GM18858 (cell line): ENCODE measurements at regions not wholly inside any gene's neighbourhood (a gene's known extent, or its start where the extent isn't known, plus 50 kb on each side); places are given as distances from the start of the nearest gene placed in this dataset.
"Not testable (repeated sequence)": the region's sequence is repeated elsewhere in the genome, so short reads cannot be mapped to it uniquely, and the experiment has no call there.

ENCODE experiments used
- ATAC-seq: cut with Tn5 transposase; IDR thresholded peaks from one replicate; pipeline ENCODE4 v1.9.1; 2021; ENCODE audit not compliant: unreplicated experiment

DNA sequence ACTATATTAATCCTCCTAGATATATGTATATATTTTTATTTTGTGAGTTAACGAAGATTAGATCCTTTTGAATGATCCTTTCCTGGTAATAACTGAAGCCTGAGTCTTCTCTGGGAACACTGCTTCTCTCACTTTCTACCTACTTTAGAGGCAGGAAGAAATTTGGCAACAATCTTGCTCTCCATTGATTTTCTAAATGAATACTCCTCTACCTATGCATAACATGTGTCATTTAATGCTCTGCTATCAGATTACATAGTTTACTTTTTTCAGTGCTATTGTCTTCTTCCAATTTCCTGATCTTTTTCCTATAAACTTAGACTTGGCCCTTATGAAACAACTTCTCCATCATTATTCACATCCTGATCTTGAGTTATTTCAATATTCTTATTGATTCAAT is 60.4 kb upstream of the PDHA2 start:
- no peak for ATAC-seq

DNA sequence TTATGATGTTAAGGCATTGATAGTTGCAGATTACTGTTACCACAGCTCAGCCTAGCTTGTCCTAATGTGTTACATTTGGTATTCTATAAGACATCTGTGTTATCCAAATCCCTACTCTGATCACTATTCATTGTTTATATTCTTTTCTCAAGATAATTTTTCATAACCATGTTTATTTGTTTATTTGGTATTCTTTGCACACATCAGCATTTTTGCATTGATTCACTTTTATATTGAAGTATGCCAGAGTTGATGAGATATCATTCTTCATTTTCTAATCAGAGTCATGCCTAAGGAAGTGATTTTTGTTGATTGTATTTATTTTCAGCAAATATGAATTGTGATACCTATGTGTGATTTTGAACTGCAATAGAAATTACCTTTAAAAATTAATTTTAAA is 61.2 kb upstream of the PDHA2 start:
- no peak for ATAC-seq

DNA sequence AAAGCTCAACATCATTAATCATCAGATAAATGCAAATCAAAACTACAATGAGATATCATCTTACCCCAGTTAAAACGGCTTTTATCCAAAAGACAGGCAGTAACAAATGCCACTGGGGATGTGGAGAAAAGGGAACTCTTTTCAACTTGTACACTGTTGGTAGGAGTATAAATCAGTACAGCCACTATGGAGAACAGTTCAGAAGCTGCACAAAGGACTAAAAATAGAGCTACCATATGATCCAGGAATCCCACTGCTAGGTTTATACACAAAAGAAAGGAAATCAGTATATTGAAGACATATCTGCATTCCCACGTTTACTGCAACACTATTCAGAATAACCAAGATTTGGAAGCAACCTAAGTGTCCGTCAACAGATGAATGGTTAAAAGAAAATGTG is 69.3 kb upstream of the PDHA2 start:
- ATAC-seq, result not testable (repeated sequence)

DNA sequence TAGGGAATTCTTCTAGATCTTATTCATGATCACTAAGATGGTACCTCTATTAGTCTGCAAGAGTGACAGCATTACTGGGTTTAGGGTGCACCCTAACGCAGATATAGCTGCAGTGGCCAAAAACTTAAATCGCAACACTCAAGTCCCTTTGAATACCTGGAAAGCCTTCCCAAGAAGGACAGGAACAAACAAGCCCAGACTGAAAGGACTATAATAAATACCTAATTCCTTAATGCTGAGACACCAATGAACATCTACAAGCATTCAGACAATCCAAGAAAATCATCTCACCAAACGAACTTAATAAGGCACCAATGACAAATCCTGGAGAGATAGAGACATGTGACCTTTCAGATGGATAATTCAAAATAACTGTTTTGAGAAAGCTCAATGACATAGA is 74.9 kb upstream of the PDHA2 start:
- no peak for ATAC-seq

DNA sequence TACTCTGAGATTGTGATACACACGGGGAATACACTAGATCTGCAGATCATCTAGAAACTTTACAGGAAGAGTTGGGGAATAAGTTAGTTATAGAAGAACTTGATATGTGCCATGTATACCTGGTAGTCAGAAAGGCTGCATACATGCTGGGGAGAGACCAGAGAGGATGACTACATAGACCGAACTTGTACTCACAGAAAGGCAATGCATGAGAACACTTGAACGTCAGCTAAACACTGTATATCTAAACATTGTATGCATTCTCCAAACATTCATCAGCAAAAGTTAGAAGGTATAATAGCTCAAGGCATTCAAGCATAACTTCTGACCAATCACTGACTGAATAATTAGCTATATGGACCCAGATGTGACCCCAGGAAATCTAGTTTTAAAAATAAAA is 78.0 kb upstream of the PDHA2 start:
- no peak for ATAC-seq

DNA sequence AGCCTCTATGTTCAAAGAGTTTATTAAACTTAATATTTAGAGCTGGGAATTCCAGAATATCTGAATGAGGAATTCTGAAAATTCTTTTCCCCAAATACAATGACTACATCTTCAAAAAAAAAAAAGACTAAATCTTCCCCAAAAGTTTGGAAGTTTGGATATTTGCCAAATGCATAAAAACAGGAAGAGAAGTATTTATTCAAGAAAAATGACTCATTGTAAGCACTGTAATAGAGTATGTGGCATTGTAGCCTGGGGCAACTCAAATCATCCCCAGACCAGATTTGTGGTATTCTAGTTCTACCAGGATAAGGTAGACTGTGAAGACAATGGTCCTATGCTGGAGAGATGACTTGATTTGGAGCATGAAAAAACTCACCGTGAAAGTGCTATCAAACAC is 78.5 kb upstream of the PDHA2 start:
- ATAC-seq, result no peak

DNA sequence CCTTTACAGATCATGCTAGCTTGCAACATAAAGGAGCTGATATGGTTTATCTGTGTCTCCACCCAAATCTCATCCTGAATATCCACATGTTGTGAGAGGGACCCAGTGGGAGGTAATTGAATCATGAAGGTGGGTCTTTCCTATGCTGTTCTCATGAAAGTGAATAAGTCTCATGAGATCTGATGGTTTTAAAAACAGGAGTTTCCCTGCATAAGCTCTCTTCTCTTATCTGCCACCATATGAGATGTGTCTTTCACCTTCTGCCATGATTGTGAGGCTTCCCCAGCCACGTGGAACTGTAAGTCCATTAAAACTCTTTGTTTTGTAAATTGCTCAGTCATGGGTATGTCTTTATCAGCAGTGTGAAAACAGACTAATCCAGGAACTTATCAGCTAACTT is 79.2 kb upstream of the PDHA2 start:
- not testable (repeated sequence) for ATAC-seq

DNA sequence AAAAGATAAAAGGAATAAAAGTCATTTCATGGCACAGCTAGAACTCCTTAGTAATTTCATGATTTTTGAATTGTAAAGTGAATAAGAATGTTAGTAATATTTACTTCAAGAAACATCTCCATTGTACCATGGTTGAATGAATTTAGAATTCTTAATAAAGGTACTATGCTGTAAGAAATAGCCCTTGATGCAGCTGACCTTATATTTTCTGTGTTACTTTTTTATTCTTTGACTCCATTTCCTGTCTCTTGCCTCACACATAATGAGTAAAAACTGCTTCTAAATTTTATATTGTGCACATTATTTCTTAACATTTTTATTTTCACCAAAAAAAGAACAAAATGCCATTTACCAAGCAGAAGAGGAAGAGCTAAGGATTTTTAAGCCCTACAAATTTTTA is 81.9 kb upstream of the PDHA2 start:
- ATAC-seq, result no peak

DNA sequence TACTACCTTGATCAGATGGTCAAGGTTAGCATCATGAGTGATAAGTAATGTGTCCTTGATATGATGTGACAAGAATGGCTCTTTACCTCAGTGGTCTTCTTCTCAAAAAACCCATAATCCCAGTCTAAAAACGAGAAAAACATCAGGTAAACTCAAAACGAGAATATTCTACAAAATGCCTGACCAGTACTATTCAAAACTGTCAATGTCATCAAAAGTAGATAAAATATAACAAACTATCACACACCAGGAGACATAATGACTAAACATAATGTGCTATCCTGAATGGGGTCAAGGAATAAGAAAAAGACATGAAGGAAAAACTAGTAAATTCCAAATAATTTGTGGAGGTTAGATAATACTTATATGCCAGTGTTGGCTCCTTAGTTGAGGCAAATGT is 85.2 kb upstream of the PDHA2 start:
- ATAC-seq, result no peak

DNA sequence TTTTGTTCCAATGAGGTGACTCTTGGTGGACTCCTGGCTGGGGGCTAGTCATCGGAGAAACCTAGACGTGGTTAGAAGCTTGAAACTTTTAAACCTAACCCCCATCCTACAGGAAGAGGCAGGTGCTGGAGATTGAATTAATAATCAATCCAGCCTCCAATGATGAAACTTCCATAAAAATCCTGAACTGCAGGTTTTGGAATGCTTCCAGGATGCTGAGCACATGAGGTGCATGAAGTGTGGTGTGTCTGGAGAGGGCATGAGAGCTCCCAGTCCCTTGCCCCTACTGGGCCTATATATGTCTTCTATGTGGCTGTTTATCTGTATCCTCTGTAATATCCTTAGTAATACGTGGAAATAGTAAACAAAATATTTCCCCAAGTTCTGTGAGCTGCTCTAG is 90.7 kb upstream of the PDHA2 start:
- no peak for ATAC-seq

DNA sequence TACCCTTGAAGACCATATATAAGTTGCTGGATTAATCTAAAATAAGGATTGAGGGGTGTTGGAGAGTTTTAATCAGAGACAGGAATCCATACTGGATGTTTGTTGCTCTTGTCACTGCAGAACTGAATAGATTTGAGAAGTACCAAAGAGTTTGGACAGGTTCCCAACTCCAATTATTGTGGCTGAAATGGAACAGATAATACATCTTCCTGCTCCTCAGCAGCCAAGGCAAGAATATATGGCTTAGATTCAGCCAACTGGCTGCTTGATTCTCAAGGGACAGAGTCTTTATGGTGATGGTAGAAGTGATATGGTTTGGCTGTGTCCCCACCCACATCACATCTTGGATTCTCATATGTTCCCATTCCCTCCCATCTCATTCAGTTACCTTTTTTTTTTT is 97.0 kb upstream of the PDHA2 start:
- no peak for ATAC-seq

DNA sequence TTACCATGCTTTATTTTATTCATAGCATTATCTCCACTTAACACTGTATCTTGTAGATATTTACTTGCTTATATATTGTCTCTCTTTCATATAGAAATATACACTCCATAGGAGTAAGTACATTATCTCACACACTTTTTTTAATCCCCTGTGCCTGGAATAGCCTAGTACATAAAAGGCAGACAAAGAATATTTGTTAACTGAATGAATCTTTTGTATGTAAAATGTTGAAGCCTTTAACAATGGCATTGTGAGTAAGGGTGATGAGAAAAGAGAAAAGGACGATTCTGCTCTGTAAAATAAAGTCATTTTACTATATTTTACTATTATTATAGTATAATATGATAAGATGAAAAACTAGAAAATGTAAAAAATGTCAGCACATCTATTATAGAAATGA is 97.7 kb upstream of the PDHA2 start:
- no peak for ATAC-seq

DNA sequence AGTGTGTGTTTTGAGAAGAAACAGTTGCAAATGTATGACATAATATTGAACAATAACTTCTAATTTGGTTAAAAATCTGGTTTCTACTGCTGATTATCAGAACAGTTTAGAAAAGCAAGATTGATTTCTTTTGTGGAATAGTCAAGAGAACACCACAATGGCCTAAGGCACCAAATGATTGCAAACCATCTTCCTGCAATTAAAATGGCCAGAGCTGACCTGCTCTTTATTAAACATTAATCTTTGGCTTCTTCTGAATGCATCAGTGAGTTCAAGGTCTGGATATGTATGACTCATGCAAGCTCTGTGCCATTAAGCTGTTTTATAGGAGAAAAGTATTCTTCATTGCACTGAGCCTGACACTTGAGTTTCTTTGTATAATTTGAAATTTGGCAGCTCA is 107.8 kb upstream of the PDHA2 start:
- no peak for ATAC-seq

DNA sequence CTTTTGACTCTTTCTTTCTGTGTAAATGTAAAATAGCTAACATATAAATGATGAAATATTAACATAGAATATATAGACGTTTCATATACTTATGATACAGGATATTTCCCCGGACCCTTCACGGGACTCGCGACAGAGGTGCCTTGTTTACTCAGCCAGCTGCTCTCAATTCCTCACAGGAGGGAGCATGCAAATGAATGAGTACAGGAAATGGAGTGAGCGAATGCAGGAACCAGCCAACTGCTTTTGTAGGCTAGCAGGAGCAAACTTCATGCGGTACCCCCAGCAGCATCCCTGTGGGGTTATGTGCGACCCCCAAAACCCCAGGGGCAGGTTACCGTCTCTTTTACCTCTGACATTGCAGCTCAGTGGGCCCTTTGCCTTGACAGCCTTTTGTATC is 110.3 kb upstream of the PDHA2 start:
- ATAC-seq, result no peak

DNA sequence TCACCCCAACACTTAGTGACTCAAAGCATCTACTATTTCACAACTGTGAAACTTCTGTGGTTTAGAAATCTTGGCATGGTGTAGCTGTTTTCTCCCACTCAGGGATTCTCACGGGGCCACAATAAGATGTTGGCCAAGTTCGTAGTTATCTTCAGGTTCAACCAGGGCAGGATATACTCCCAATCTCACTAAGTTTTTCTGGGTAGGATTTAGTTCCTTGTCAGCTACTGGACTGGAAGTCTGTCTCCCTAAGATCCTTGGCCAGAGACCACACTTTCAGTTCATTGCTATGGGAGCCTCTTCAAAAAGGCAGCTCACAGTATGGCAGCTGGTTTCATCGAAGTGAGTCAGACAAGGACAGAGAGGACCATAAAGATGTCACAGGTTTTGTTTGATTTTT is 111.7 kb upstream of the PDHA2 start:
- ATAC-seq, result no peak

DNA sequence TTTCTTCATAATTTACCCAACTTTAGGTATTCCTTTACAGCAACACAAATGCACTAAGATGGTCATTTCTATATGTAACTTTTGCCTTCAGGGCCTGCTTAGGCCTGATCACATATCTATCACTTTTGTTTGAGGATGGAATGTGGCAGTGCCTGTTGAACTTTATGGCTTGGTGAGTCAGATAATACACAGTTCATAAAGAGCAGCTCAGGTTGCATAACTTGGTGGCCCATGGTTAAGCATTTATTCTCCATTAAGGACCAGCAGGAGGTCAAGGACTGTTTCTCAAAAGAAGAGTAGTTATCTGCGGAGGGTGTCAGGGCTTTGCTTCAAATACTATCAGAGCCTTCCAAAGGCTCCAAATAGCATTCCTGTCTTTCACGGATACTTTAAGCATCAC is 124.1 kb upstream of the PDHA2 start:
- no peak for ATAC-seq

DNA sequence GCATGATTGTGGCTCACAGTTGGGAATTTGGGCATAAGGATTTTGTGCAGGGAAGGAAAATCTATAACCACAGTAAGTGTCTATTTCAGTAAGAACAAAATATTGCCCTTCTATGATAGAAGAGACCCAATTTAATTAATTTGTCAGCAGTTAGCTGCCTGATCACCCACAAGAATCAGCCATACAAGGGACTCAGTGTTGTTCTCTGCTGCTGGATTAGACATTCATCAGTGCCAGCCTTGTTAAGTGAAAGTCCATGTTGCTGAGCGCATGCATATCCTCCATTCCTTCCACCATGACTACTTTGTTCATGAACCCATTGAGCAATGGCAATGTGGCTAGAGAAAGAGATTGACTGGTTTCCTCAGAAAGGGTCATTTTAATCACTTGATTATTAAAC is 125.3 kb upstream of the PDHA2 start:
- no peak for ATAC-seq

DNA sequence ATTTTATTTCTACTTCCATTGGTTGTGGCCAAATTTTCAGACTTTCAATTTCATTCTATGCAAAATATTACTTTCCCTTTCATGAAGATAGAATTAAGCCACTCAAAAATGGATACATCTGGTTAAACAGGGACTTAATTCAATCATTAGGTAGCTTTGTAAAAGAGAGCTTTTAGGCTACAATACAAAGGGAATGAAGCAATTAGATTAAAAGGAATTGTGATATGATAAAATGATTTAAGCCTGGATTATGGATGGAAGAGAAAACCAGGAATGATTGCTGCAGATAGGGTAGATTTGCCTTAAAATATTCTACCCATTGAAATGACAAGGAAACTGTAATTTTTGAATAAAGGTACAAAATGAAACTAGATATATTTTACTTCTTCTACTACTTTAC is 134.6 kb upstream of the PDHA2 start:
- no peak for ATAC-seq

DNA sequence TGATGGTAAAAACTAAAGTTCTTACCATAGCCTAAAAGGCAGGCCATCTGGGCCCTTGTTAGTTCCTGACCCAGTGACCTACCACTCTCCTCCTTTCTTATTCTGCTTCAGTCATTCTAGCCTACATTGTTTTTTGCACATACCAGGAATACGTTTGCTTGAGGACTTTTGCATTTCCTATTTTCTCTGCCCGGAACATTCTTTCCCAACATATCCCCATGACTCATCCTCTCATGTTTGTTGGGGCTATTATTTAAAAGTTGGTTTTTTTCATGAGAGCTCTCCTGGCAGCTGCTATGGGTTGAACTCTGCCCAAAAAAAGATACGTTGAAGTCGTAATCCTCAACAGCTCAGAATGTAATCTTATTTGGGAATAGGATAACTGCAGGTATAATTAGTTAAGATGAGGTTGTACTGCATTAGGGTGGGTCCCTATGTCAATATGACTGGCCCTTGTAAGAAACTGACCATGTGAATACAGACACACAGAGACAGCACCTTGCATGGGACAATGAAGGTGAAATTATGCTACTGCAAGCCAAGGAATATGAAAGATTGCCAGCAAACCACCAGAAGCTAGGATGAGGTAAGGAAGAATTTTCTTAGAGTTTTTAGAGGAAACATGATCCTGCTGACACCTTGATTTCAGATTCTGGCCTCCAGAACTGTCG is 138.3 kb upstream of the PDHA2 start:
- no peak for ATAC-seq

DNA sequence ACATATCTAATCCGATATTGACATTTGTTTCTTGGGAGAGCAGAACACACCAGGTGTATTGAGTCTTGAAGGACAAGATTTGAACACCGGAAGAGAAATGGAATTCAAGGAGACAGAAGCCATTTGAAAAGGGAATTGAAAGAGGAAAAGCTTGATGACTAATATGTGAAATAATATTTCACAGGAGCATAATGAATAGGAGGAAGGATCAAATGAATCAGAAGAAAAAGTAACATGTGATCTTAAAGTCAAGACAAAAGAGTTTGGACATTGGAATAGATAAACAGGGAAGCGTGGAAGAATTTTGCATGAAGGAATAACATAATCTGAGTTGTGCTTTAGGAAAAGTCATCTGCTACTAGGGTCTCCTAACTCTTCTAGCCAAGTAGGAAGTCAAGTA is 145.5 kb upstream of the PDHA2 start:
- no peak for ATAC-seq

DNA sequence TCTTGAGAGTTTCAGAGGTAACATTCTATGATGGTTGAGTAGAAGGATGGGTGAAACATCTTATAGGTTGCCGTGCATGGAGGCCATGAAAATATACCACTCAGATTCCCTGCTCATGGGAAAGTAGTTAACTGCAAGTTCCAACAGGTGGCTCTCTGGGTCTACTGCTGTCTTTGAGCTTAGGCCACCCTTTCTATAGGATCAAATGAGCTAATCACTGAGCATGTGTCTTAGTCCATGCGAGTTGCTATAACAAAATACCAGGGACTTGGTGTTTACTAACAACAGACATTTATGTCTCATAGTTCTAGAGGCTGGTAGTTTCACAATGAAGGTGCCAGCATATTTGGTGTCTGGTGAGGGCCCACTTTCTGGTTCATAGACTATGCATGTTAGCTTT is 144.8 kb upstream of the UNC5C start:
- ATAC-seq, result no peak

DNA sequence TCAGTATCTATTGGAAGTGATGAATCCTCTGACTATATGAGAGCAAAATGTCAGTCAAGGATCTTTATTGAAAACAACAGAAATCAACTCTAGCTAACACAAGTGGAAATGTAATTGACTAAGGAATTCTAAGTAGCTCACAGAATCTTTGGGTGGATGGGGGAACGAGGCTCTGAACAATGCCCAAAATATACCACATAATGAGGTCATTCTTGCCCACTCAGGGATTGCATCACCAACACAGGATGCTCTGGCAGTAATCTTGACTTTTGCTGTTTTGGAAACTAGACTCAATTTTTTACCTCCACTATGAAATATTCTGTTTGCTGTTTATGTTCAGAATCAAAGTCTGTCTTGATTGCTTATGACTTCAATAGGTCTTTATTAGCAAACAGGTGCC is 127.4 kb upstream of the UNC5C start:
- ATAC-seq, result no peak

DNA sequence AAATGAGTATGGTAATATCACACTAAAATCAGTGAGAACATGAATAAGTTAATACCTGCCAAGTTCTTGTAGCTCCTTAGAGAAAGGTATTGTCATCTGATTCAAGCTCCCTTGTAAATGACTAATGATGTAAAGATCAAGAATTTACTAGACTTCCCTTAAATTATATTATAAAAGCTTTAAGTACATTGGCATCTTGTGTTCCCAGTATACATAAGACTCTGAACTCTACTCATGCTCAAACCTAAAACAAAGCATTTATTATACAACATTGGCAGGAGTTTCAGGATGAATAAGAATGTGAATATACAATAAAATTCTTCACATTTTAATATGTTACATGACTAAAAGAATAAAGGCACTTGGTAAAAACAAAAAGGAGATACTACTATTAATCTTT is 126.8 kb upstream of the UNC5C start:
- ATAC-seq, result no peak

DNA sequence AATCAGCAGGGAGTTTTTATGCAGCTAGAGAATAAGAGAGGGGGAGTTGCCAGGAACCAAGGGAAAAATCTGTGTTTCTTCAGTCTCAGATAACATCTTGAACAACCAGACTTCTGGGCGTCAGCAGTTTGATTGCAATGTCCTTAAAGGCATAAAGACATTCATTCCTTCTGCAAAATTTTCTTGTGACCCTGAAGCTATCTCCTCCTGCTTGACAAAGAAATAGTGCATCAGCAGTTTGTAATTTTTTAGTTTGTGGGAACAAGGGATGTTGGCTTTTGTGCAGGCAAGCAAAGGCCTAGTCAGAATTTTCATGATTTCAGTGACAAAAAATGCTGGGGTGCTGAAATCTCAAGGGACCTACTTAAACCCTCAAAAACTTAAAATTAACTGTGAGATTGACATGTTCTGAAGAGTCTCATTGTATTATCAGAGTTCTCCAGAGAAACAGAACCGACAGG is 125.8 kb upstream of the UNC5C start:
- ATAC-seq, result no peak
